SK-N-SH treated with all-trans-retinoic acid at 6 μM for 48 hours (cell line): ENCODE measurements at regions not wholly inside any gene's neighbourhood (a gene's known extent, or its start where the extent isn't known, plus 50 kb on each side); places are given as distances from the start of the nearest gene placed in this dataset.

Experiments
- ATAC-seq: fragments of 200-7000 bp; cut with Tn5 transposase; 3 replicates; pipeline ENCODE4 v1.9.1; 2020; ENCODE audit warnings: mild to moderate bottlenecking, moderate library complexity
- ARNTL ChIP-seq: fragments of 450-650 bp; formaldehyde crosslinking; IDR thresholded peaks from 2 replicates; pipeline ENCODE4 v1.5.0; 2020; ENCODE audit warnings: low read depth, mild to moderate bottlenecking, moderate library complexity, borderline replicate concordance
- BACH2 ChIP-seq: fragments of 250-450 bp; sonication (Bioruptor Pico); IDR thresholded peaks from 2 replicates; pipeline ENCODE4 v1.9.0; 2021; ENCODE audit warnings: mild to moderate bottlenecking, borderline replicate concordance
- CREB5 ChIP-seq: fragments of 250-450 bp; sonication (Bioruptor Pico); IDR thresholded peaks from 2 replicates; pipeline ENCODE4 v1.5.1; 2020; ENCODE audit warnings: low read depth, mild to moderate bottlenecking, moderate library complexity
- CSDC2 ChIP-seq: fragments of 250-450 bp; sonication (Bioruptor Pico); IDR thresholded peaks from 2 replicates; pipeline ENCODE4 v1.5.0; 2020; ENCODE audit warnings: mild to moderate bottlenecking, moderate library complexity
- CSRNP3 ChIP-seq: fragments of 250-450 bp; sonication (Bioruptor Pico); IDR thresholded peaks from 2 replicates; pipeline ENCODE4 v1.5.1; 2021; ENCODE audit warnings: mild to moderate bottlenecking, moderate library complexity
- ESRRG ChIP-seq: fragments of 250-450 bp; sonication (Bioruptor Pico); IDR thresholded peaks from 2 replicates; pipeline ENCODE4 v1.6.1; 2021; ENCODE audit warnings: mild to moderate bottlenecking
- GLIS3 ChIP-seq: fragments of 250-450 bp; sonication (Bioruptor Pico); IDR thresholded peaks from 2 replicates; pipeline ENCODE4 v1.5.0; 2020; ENCODE audit warnings: mild to moderate bottlenecking, moderate library complexity
- ISL1 ChIP-seq: fragments of 250-450 bp; sonication (Bioruptor Pico); IDR thresholded peaks from 2 replicates; pipeline ENCODE4 v2.1.2; 2022; ENCODE audit warnings: mild to moderate bottlenecking, moderate library complexity
- PATZ1 ChIP-seq: fragments of 250-450 bp; sonication (Bioruptor Pico); IDR thresholded peaks from 2 replicates; pipeline ENCODE4 v1.8.0; 2020; ENCODE audit warnings: mild to moderate bottlenecking, moderate library complexity, borderline replicate concordance
- POU6F1 ChIP-seq: fragments of 250-450 bp; sonication (Bioruptor Pico); IDR thresholded peaks from 2 replicates; pipeline ENCODE4 v1.8.0; 2021; ENCODE audit warnings: low read depth, mild to moderate bottlenecking, moderate library complexity, borderline replicate concordance
- PPARA ChIP-seq: fragments of 250-450 bp; sonication (Bioruptor Pico); IDR thresholded peaks from 2 replicates; pipeline ENCODE4 v1.5.0; 2020; ENCODE audit warnings: mild to moderate bottlenecking, borderline replicate concordance
- RARB ChIP-seq: fragments of 250-450 bp; sonication (Bioruptor Pico); IDR thresholded peaks from 2 replicates; pipeline ENCODE4 v1.8.0; 2021; ENCODE audit warnings: mild to moderate bottlenecking, moderate library complexity
- SNAI2 ChIP-seq: fragments of 250-450 bp; sonication (Bioruptor Pico); IDR thresholded peaks from 2 replicates; pipeline ENCODE4 v1.5.0; 2020; ENCODE audit warnings: mild to moderate bottlenecking, moderate library complexity
- TCF4 ChIP-seq: fragments of 250-450 bp; sonication (Bioruptor Pico); IDR thresholded peaks from 2 replicates; pipeline ENCODE4 v1.8.0; 2021; ENCODE audit warnings: mild to moderate bottlenecking, moderate library complexity, borderline replicate concordance
- TOX ChIP-seq: fragments of 250-450 bp; sonication (Bioruptor Pico); IDR thresholded peaks from 2 replicates; pipeline ENCODE4 v1.8.0; 2021; ENCODE audit warnings: mild to moderate bottlenecking, moderate library complexity, borderline replicate concordance
- TSHZ2 ChIP-seq: fragments of 250-450 bp; sonication (Bioruptor Pico); IDR thresholded peaks from 2 replicates; pipeline ENCODE4 v1.5.0; 2020; ENCODE audit warnings: mild to moderate bottlenecking, moderate library complexity
- ZFP3 ChIP-seq: fragments of 250-450 bp; sonication (Bioruptor Pico); IDR thresholded peaks from 2 replicates; pipeline ENCODE4 v1.5.0; 2020; ENCODE audit warnings: mild to moderate bottlenecking, moderate library complexity
- ZFP30 ChIP-seq: fragments of 450-650 bp; formaldehyde crosslinking; IDR thresholded peaks from 2 replicates; pipeline ENCODE4 v1.5.0; 2022; ENCODE audit warnings: mild to moderate bottlenecking, moderate library complexity
- ZNF565 ChIP-seq: fragments of 450-650 bp; formaldehyde crosslinking; conservative IDR thresholded peaks from 2 replicates; pipeline ENCODE4 v1.5.0; 2020; ENCODE audit warnings: low read depth, mild to moderate bottlenecking, moderate library complexity
- ZNF70 ChIP-seq: fragments of 450-650 bp; formaldehyde crosslinking; IDR thresholded peaks from 2 replicates; pipeline ENCODE4 v1.5.0; 2020; ENCODE audit warnings: mild to moderate bottlenecking, moderate library complexity

- no peak for TF ChIP-seq PATZ1 (CRISPR knock-in tag)
- TF ChIP-seq PPARA = no peak
- no peak for TF ChIP-seq ZNF70 (CRISPR knock-in tag)
- no peak for TF ChIP-seq TOX (CRISPR knock-in tag)
Observed at GRCh38 chr14:39581474-39581873, 149.2 kb upstream of the FBXO33 start (continued).

- ATAC-seq = no peak
- TF ChIP-seq TSHZ2 (CRISPR knock-in tag) (no peak), BACH2 (no peak), TOX (CRISPR knock-in tag) (no peak), POU6F1 (CRISPR knock-in tag) (no peak), CSRNP3 (no peak), SNAI2 (no peak), RARB (CRISPR knock-in tag) (no peak), TCF4 (CRISPR knock-in tag) (no peak), ESRRG (CRISPR knock-in tag) (no peak), ARNTL (CRISPR knock-in tag) (no peak), PATZ1 (CRISPR knock-in tag) (no peak)
Observed at GRCh38 chr14:39580696-39581095, 148.5 kb upstream of the FBXO33 start.

- TF ChIP-seq CSDC2 (CRISPR knock-in tag) (no peak), CSRNP3 (no peak), ISL1 (CRISPR knock-in tag) (no peak), ESRRG (CRISPR knock-in tag) (no peak), GLIS3 (CRISPR knock-in tag) (no peak)
- no peak for ATAC-seq
Observed at GRCh38 chr14:39576736-39577135, 144.5 kb upstream of the FBXO33 start.

- ATAC-seq = no peak
- TF ChIP-seq ARNTL (CRISPR knock-in tag) = no peak
- no peak for TF ChIP-seq ZFP30 (CRISPR knock-in tag)
- TF ChIP-seq ZNF565 (CRISPR knock-in tag) = no peak
- no peak for TF ChIP-seq POU6F1 (CRISPR knock-in tag)
- TF ChIP-seq TCF4 (CRISPR knock-in tag) = no peak
- TF ChIP-seq ZFP3 (CRISPR knock-in tag) = no peak
- TF ChIP-seq CREB5 (CRISPR knock-in tag) = no peak
- TF ChIP-seq CSRNP3 = no peak
Observed at GRCh38 chr14:39576258-39576657, 144.0 kb upstream of the FBXO33 start.
